ENCODE measurements at regions not wholly inside any gene's neighbourhood (a gene's known extent, or its start where the extent isn't known, plus 50 kb on each side); places are given as distances from the start of the nearest gene placed in this dataset.
"Not testable (repeated sequence)": the region's sequence is repeated elsewhere in the genome, so short reads cannot be mapped to it uniquely, and the experiment has no call there.

DNA sequence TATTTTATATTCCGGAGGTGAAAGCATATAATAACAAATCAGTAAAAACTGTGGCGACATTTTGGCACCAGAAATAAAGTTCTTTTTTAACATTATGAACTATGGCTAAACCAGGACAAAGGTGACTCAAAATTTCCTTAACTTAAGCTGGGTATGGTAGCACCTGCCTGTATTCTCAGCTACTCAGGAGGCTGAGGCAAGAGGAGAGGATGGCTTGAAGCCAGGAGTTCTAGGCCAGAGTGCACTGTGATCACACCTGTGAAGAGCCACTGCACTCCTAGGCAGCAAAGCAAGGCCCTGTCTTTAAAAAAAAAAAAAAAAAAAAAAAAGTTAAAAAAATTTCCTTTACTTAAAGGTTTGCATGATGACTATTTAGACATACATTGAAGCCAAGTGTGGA, 63.0 kb upstream of the KIF2A start:
- FAIRE-seq = not testable (repeated sequence)

GRCh38 chr5:62248192-62248591, 57.8 kb upstream of the KIF2A start:
- FAIRE-seq = not testable (repeated sequence)

DNA sequence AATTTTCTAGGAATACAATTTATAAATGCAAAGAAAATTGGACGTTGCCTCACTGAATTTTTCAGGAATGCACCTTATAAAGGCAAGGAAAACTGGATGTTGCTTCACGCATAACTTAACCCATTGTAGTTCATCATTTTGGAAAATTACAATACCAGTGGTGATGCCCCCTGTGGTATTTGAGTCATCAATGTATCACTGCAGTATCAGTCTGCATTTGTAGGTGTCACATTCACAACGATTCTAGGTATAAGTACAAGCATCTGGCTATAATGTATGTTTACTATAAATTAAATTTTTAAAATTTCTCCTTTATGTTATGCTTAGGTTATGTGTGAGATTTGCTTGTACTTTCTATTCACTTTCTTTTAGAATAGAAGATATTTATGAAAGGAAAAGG, 55.9 kb upstream of the KIF2A start:
- not testable (repeated sequence) for FAIRE-seq

DNA sequence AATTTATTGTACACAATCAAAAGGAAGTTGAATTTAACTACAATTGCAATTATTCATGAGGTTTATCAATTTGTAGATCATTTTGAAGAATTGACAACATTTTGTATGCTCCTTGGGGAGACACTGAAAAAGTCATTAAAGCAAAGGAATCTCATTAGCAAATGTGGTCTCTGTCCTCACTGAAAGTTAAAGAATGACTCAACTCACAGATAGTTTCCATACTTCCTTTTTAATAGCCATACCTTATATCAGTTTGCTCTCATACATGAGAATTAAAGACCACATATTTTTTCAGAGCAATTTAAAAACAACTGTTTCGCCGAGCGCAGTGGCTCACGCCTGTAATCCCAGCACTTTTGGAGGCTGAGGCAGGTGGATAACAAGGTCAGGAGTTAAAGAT, 55.1 kb upstream of the KIF2A start:
- FAIRE-seq = not testable (repeated sequence)

DNA sequence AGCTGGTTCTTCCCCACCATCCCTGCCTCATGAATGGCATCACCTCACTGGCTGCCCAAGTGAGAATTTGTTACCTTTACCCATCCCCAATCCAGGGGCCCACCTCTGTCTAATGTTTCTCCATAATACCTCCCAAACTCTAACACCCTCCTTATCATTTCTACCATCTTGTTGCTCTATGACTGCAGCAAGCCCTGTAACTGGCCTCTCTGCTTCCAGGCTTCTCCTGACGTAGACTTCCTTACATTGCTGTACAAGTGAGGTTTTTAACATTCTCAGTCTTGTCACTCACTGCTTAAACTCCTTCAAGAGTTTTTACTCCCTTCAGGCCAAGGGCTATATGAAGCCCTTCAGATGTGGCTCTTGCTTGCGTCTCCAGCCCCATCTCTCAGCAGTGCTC, 53.5 kb upstream of the KIF2A start:
- FAIRE-seq = not testable (repeated sequence)

- FAIRE-seq = not testable (repeated sequence)
These were observed 50.5 kb upstream of the KIF2A start for GRCh38 chr5:62255551-62255950.

GRCh38 chr5:62256161-62257019, 49.6 kb upstream of the KIF2A start:
- FAIRE-seq = no peak

Data from islet of Langerhans (tissue), 1 donor.